K562 (cell line): ENCODE measurements at regions not wholly inside any gene's neighbourhood (a gene's known extent, or its start where the extent isn't known, plus 50 kb on each side); places are given as distances from the start of the nearest gene placed in this dataset.

ENCODE experiments used
- ARID3B ChIP-seq: fragments of 250-450 bp; sonication (Bioruptor Pico); IDR thresholded peaks from 2 replicates; pipeline ENCODE4 v1.4.0; 2020; ENCODE audit warnings: borderline replicate concordance
- CLOCK ChIP-seq: fragments of 250-450 bp; sonication (Bioruptor Pico); IDR thresholded peaks from 2 replicates; pipeline ENCODE4 v1.4.0; 2020; ENCODE audit warnings: mild to moderate bottlenecking, moderate library complexity, borderline replicate concordance
- JUNB ChIP-seq: fragments of 450-650 bp; formaldehyde crosslinking; conservative IDR thresholded peaks from 2 replicates; pipeline ENCODE4 v1.4.0; 2020; ENCODE audit warnings: mild to moderate bottlenecking
- L3MBTL2 ChIP-seq: fragments of 450-650 bp; IDR thresholded peaks from 2 replicates; pipeline ENCODE4 v1.6.1; 2016; ENCODE audit warnings: mild to moderate bottlenecking, moderate library complexity
- MGA ChIP-seq: fragments of 450-650 bp; IDR thresholded peaks from 2 replicates; pipeline ENCODE4 v1.6.1; 2016; ENCODE audit warnings: mild to moderate bottlenecking, moderate library complexity
- NKRF ChIP-seq: fragments of 450-650 bp; IDR thresholded peaks from 2 replicates; pipeline ENCODE4 v1.6.1; 2016; ENCODE audit warnings: borderline replicate concordance
- RFX5 ChIP-seq: IDR thresholded peaks from 2 replicates; pipeline ENCODE4 v1.6.1; 2011; ENCODE audit warnings: low read depth, mild to moderate bottlenecking, improper control_type of control experiment, low read length
- SETDB1 ChIP-seq: IDR thresholded peaks from one replicate; pipeline ENCODE4 v1.6.1; 2012; ENCODE audit warnings: low read length, control low read depth, inconsistent platforms
- SNAPC5 ChIP-seq: fragments of 250-450 bp; sonication (Bioruptor Pico); IDR thresholded peaks from 2 replicates; pipeline ENCODE4 v1.8.0; 2021; ENCODE audit warnings: moderate library complexity, mild to moderate bottlenecking, inconsistent platforms

- TF ChIP-seq MGA: no peak
- TF ChIP-seq L3MBTL2: no peak
- no peak for TF ChIP-seq SNAPC5
- TF ChIP-seq CLOCK (CRISPR knock-in tag): no peak
- TF ChIP-seq ARID3B (CRISPR knock-in tag): no peak
- TF ChIP-seq NKRF: no peak
- TF ChIP-seq JUNB: no peak
- TF ChIP-seq SETDB1: no peak
- no peak for TF ChIP-seq RFX5
Observed at GRCh38 chr3:177499779-177500423, 302.6 kb upstream of the TBL1XR1 start (continued).
